ENCODE measurements at regions not wholly inside any gene's neighbourhood (a gene's known extent, or its start where the extent isn't known, plus 50 kb on each side); places are given as distances from the start of the nearest gene placed in this dataset.
A peak's percentile ranks its signal among the peaks of the same experiment; 100 is the strongest.

DNA sequence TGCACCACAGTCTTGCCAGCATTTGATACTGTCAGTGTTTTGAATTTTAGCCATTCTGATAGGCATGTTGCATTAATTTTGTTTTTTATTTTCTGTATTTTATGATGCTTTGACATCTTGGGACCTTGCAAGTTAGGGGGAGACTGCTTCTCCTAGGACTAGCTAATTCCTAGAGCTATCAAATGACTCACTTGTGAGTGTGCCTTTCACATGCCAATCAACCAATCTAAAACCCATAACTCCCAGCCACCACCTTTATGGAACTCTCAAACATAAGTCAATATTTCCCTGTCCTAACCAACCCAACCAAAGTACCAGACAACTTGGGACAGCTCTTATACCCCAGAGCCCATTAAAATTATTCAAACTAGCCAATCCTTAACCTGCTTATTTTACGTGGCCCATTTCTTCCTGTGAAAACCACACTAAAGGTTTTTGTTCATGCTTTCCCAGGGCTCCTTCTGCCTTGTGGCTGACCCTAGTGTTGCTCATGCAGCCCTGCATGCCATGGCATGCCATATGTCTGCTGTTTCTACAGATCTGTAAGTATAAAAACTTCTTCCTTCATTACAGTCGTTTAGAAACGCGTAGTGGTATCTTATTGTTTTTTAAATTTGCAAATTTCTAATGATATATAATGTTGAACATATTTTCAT, 230.1 kb downstream of the GPD2 start:
- Histone ChIP-seq H3K9me3 (ENCODE audit: low read length) (no peaks in the 10 kb centered on the region), H3K27ac (ENCODE audit: low read depth, low read length) (no peak overlapping the region), H3K27me3 (ENCODE audit: insufficient read depth, low read length, poor library complexity, severe bottlenecking) (no peaks in the 10 kb centered on the region), H3K4me1 (ENCODE audit: insufficient read depth, low read length) (no peaks in the 10 kb centered on the region), H3K36me3 (ENCODE audit: insufficient read depth, low read length) (no peaks in the 10 kb centered on the region), H3K4me3 (ENCODE audit: low read length) (no peak overlapping the region)
- Mint-ChIP-seq H3K4me3 (no peak overlapping the region), H3K36me3 (peaks cover 0 to 5% (median 0%) of the 10 kb centered on the region in 3 donors), H3K9me3 (peaks cover 4 to 9% (median 6%) of the 10 kb centered on the region in 5 donors), H3K27ac (no peak overlapping the region), H3K27me3 (peaks cover 0 to 6% of the 10 kb centered on the region in 2 donors), H3K4me1 (peaks cover 3 to 16% (median 13%) of the 10 kb centered on the region in 3 donors)
- ChIA-PET POLR2A (no interaction called here), CTCF (no interaction called here)
- DNase-seq, result no peak

DNA sequence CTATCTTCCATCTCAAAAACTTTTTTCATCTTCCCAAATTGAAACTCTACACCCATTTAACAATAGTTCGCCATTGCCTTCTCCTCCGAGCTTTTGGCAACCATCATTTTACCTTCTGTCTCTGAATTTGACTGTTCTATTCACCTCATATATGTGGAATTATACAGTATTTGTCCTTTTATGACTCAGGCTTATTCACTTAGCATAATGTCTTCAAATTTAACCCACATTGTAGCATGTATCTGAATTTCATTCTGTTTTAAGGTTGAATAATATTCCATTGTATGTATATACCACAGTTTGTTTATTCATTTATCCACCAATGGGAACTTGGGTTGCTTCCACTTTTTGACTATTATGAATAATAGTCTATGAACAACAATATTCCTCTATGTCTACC, 233.9 kb downstream of the GPD2 start:
- Mint-ChIP-seq H3K36me3 (peaks cover 0 to 5% (median 0%) of the 10 kb centered on the region in 3 donors), H3K27me3 (peaks cover 4 to 7% of the 10 kb centered on the region in 2 donors), H3K4me3 (no peak overlapping the region), H3K27ac (no peak overlapping the region), H3K9me3 (peaks cover 4 to 9% (median 6%) of the 10 kb centered on the region in 5 donors), H3K4me1 (peaks cover 0 to 7% (median 0%) of the 10 kb centered on the region in 3 donors)
- Histone ChIP-seq H3K27ac (ENCODE audit: low read depth, low read length) (no peak overlapping the region), H3K27me3 (ENCODE audit: insufficient read depth, low read length, poor library complexity, severe bottlenecking) (no peaks in the 10 kb centered on the region), H3K4me3 (ENCODE audit: low read length) (no peak overlapping the region), H3K4me1 (ENCODE audit: insufficient read depth, low read length) (no peaks in the 10 kb centered on the region), H3K36me3 (ENCODE audit: insufficient read depth, low read length) (no peaks in the 10 kb centered on the region), H3K9me3 (ENCODE audit: low read length) (no peaks in the 10 kb centered on the region)
- ChIA-PET POLR2A (no interaction called here), CTCF (no interaction called here)
- DNase-seq, result no peak

DNA sequence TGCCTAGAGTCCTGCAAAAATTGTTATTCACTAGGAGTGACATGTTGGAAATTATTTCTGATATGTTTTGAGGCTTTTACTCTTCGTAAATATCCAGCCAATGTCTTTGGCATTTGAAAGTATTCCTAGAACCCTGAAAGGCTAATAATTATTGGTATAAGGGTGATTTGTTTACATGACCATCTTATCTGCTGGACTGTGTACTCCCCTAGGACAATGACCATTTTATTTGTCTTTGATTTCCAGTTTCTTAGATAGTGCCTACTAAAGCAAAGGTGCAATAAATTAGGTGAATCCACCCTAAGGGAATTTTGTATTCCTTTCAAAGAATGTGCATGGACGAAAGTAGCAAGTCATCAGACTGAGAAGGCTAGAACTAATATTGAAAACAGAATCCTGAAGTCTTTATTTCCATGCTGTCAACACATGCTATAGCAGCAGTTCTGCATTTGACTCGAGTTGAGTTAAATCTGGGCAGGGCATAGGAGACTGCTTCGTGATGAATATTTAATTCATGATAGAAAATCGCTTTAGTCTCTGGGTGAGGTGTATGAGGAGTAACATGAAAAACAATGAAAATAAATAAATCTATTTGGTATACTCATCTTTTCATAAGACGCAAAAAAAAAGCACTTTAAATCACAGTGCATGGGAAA, 235.7 kb downstream of the GPD2 start:
- Mint-ChIP-seq H3K36me3 (peaks cover 0 to 5% (median 0%) of the 10 kb centered on the region in 3 donors), H3K4me1 (peaks cover 0 to 1% (median 0%) of the 10 kb centered on the region in 3 donors), H3K4me3 (no peak overlapping the region), H3K27ac (no peak overlapping the region), H3K27me3 (peaks cover 4 to 7% of the 10 kb centered on the region in 2 donors), H3K9me3 (peaks cover 4 to 9% (median 5%) of the 10 kb centered on the region in 5 donors)
- Histone ChIP-seq H3K9me3 (ENCODE audit: low read length) (no peaks in the 10 kb centered on the region), H3K27ac (ENCODE audit: low read depth, low read length) (no peak overlapping the region), H3K36me3 (ENCODE audit: insufficient read depth, low read length) (no peaks in the 10 kb centered on the region), H3K27me3 (ENCODE audit: insufficient read depth, low read length, poor library complexity, severe bottlenecking) (no peaks in the 10 kb centered on the region), H3K4me3 (ENCODE audit: low read length) (no peak overlapping the region), H3K4me1 (ENCODE audit: insufficient read depth, low read length) (no peaks in the 10 kb centered on the region)
- no peak for DNase-seq
- ChIA-PET POLR2A (no interaction called here), CTCF (no interaction called here)

DNA sequence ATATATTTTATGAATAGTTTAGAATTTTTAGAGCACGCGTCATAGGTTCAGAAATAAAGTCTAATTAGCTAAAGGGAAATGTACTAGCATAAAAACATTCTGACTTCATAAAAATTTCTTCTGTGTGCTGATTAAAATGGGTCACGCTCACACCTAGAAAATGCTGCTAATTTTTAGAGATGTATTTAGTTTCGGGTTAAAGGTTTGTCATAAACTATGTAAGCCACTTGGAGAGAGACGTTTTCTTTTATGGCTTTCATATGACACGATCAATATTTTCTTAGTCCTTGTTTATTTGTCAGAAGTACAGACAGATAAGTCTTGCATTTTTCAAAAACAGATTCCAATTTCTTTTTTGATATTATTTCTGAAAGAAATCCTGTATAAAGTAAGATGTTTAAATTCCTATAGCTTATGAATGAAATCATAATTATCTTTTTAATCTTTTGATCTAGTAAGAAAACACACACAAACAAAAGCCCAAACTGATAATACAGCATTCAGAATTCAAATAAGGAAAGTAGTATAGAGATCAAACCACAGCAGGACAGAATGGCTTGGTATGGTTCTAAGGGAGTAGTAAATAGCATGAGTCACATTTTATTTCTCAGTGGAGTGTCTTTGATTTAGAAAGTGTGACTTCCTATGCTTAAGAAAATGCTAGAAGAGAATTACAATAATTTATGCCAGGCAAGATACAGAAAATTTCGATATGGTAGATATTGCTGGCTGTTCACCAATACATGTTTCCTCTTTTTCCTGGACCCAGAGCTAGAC, 236.6 kb downstream of the GPD2 start:
- Mint-ChIP-seq H3K9me3 (peaks cover 0 to 9% (median 5%) of the 10 kb centered on the region in 5 donors), H3K27ac (no peak overlapping the region), H3K27me3 (peaks cover 4 to 7% of the 10 kb centered on the region in 2 donors), H3K36me3 (peaks cover 0 to 5% (median 0%) of the 10 kb centered on the region in 3 donors), H3K4me1 (no peaks in the 10 kb centered on the region), H3K4me3 (no peak overlapping the region)
- ChIA-PET CTCF (no interaction called here), POLR2A (no interaction called here)
- Histone ChIP-seq H3K36me3 (ENCODE audit: insufficient read depth, low read length) (no peaks in the 10 kb centered on the region), H3K4me3 (ENCODE audit: low read length) (no peak overlapping the region), H3K4me1 (ENCODE audit: insufficient read depth, low read length) (no peaks in the 10 kb centered on the region), H3K27me3 (ENCODE audit: insufficient read depth, low read length, poor library complexity, severe bottlenecking) (no peaks in the 10 kb centered on the region), H3K27ac (ENCODE audit: low read depth, low read length) (no peak overlapping the region), H3K9me3 (ENCODE audit: low read length) (no peaks in the 10 kb centered on the region)
- no peak for DNase-seq

DNA sequence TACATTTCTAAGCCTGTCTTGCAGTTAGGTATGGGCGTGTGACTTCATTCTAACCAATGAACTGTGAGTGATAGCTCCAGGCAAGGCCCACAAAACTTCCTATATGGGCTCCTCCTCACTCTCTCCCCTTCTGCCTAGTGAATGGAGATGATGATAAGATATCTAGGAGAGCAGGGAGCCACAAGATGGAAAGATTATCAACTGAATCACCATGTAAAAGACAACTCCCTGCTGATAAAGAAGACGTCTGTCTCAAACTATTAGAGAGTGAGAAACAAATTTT, 237.1 kb downstream of the GPD2 start:
- no peak overlapping the region for H3K27ac ChIP-seq (ENCODE audit: low read depth, low read length)
- H3K4me3 ChIP-seq (ENCODE audit: low read length), result no peak overlapping the region
- H3K4me1 ChIP-seq (ENCODE audit: insufficient read depth, low read length), result no peaks in the 10 kb centered on the region
- peaks cover 4 to 6% of the 10 kb centered on the region in 2 donors for H3K27me3 Mint-ChIP-seq
- no peaks in the 10 kb centered on the region for H3K9me3 ChIP-seq (ENCODE audit: low read length)
- ChIA-PET CTCF (no interaction called here), POLR2A (no interaction called here)
- no peaks in the 10 kb centered on the region for H3K4me1 Mint-ChIP-seq
- H3K36me3 Mint-ChIP-seq, result peaks cover 0 to 5% (median 0%) of the 10 kb centered on the region in 3 donors
- H3K9me3 Mint-ChIP-seq, result peaks cover 0 to 6% (median 4%) of the 10 kb centered on the region in 5 donors
- H3K4me3 Mint-ChIP-seq, result no peak overlapping the region
- DNase-seq, result no peak
- no peak overlapping the region for H3K27ac Mint-ChIP-seq
- no peaks in the 10 kb centered on the region for H3K36me3 ChIP-seq (ENCODE audit: insufficient read depth, low read length)
- no peaks in the 10 kb centered on the region for H3K27me3 ChIP-seq (ENCODE audit: insufficient read depth, low read length, poor library complexity, severe bottlenecking)

DNA sequence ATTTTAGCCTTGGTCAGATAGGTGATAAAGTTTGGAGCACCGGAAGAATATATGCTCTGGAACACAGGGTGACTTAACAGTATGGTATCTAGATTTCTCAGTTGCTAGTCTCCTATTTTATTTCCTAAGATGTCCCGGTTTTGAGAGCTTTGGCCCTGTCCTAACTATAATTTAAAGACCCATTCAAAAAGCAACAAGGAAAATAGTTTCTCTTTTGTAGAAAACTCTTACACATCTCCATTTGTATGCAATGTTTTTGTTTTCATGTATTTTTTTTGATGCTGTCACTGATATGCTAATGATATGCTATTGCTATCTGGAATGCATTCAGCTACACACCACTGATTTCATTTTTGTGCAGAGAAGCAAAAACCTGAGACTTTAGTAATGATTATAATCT, 237.8 kb downstream of the GPD2 start:
- H3K4me1 Mint-ChIP-seq, result no peaks in the 10 kb centered on the region
- Histone ChIP-seq H3K4me1 (ENCODE audit: insufficient read depth, low read length) (no peaks in the 10 kb centered on the region), H3K27me3 (ENCODE audit: insufficient read depth, low read length, poor library complexity, severe bottlenecking) (no peaks in the 10 kb centered on the region), H3K27ac (ENCODE audit: low read depth, low read length) (no peak overlapping the region), H3K9me3 (ENCODE audit: low read length) (no peaks in the 10 kb centered on the region), H3K4me3 (ENCODE audit: low read length) (no peak overlapping the region), H3K36me3 (ENCODE audit: insufficient read depth, low read length) (no peaks in the 10 kb centered on the region)
- ChIA-PET POLR2A (no interaction called here), CTCF (no interaction called here)
- H3K27me3 Mint-ChIP-seq, result peaks cover 2 to 4% of the 10 kb centered on the region in 2 donors
- DNase-seq, result no peak
- H3K27ac Mint-ChIP-seq, result no peak overlapping the region
- H3K4me3 Mint-ChIP-seq, result no peak overlapping the region
- peaks cover 0 to 4% (median 0%) of the 10 kb centered on the region in 5 donors for H3K9me3 Mint-ChIP-seq
- H3K36me3 Mint-ChIP-seq, result no peaks in the 10 kb centered on the region

DNA sequence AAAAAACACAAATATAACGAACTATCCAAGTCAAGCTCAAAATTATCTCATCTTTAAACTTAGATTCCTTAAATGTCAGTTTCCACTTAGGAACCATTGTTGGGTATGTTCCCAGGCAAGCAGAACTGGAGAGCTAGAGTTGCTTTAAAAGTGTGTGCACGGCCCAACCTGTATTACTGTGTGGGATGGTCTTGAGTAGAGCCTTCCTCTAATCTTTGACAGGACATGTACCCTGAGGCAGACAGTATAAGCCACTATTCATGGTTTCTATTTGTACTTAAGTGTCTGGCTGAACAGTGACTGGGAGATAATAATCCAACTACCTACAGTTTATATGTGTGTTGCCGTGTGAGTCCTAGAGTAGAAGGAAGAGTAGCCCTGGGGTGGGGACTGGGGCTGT, 239.7 kb downstream of the GPD2 start:
- CTCF ChIA-PET, result no interaction called here

DNA sequence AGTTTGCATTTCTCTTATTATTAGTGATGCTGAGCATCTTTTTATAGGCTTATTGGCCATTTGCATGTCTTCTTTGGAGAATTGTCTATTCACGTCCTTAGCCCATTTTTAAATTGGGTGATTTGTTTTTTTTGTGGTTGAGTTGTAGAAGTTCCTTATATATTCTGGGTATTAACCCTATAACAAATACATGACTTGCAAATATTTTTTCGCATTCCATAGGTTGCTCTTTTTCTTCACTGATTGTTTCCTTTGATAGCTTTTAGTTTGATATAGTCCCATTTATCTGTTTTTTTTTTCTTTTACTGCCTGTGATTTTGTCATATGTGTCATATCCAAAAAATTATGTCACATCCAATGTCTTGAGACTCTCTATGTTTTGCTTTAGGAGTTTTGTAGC, 243.6 kb downstream of the GPD2 start:
- Histone ChIP-seq H3K4me1 (ENCODE audit: insufficient read depth, low read length) (no peaks in the 10 kb centered on the region), H3K27ac (ENCODE audit: low read depth, low read length) (no peak overlapping the region), H3K36me3 (ENCODE audit: insufficient read depth, low read length) (no peaks in the 10 kb centered on the region), H3K9me3 (ENCODE audit: low read length) (no peaks in the 10 kb centered on the region), H3K4me3 (ENCODE audit: low read length) (no peak overlapping the region), H3K27me3 (ENCODE audit: insufficient read depth, low read length, poor library complexity, severe bottlenecking) (no peaks in the 10 kb centered on the region)
- H3K36me3 Mint-ChIP-seq, result no peaks in the 10 kb centered on the region
- DNase-seq, result no peak
- ChIA-PET POLR2A (no interaction called here), CTCF (no interaction called here)
- peaks cover 2 to 4% of the 10 kb centered on the region in 2 donors for H3K27me3 Mint-ChIP-seq
- peak overlapping the region in 1 of 8 donors; percentile 48 for H3K27ac Mint-ChIP-seq
- H3K4me3 Mint-ChIP-seq, result no peak overlapping the region
- no peaks in the 10 kb centered on the region for H3K4me1 Mint-ChIP-seq
- H3K9me3 Mint-ChIP-seq, result no peaks in the 10 kb centered on the region

More for the DNA sequence above, 239.7 kb downstream of the GPD2 start:
- no peak overlapping the region for H3K27ac ChIP-seq (ENCODE audit: low read depth, low read length)
- no peaks in the 10 kb centered on the region for H3K9me3 ChIP-seq (ENCODE audit: low read length)
- H3K4me1 Mint-ChIP-seq, result no peaks in the 10 kb centered on the region
- POLR2A ChIA-PET, result no interaction called here
- no peak overlapping the region for H3K27ac Mint-ChIP-seq
- peaks cover 2 to 4% of the 10 kb centered on the region in 2 donors for H3K27me3 Mint-ChIP-seq
- no peaks in the 10 kb centered on the region for H3K9me3 Mint-ChIP-seq
- H3K36me3 Mint-ChIP-seq, result no peaks in the 10 kb centered on the region
- no peaks in the 10 kb centered on the region for H3K4me1 ChIP-seq (ENCODE audit: insufficient read depth, low read length)
- DNase-seq, result no peak
- no peaks in the 10 kb centered on the region for H3K36me3 ChIP-seq (ENCODE audit: insufficient read depth, low read length)
- H3K4me3 Mint-ChIP-seq, result no peak overlapping the region
- H3K4me3 ChIP-seq (ENCODE audit: low read length), result no peak overlapping the region
- no peaks in the 10 kb centered on the region for H3K27me3 ChIP-seq (ENCODE audit: insufficient read depth, low read length, poor library complexity, severe bottlenecking)
